Endothelial cell (in vitro differentiated cells): ENCODE measurements at regions not wholly inside any gene's neighbourhood (a gene's known extent, or its start where the extent isn't known, plus 50 kb on each side); places are given as distances from the start of the nearest gene placed in this dataset.

ENCODE experiments used
- DNase-seq: peaks from one replicate; pipeline ENCODE4 v3.0.0; 2021; ENCODE audit warnings: low spot score
- H3K27ac Mint-ChIP-seq: one replicate; pipeline ENCODE4 v1.8.0; 2021; ENCODE audit warnings: mixed read lengths, inconsistent platforms; ENCODE audit not compliant: unreplicated experiment
- H3K27me3 Mint-ChIP-seq: one replicate; pipeline ENCODE4 v1.8.0; 2021; ENCODE audit warnings: mild to moderate bottlenecking, moderate library complexity, mixed read lengths, inconsistent platforms; ENCODE audit not compliant: unreplicated experiment
- H3K36me3 Mint-ChIP-seq: one replicate; pipeline ENCODE4 v1.8.0; 2021; ENCODE audit warnings: mild to moderate bottlenecking, low read depth, mixed read lengths, inconsistent platforms; ENCODE audit not compliant: unreplicated experiment
- H3K4me1 Mint-ChIP-seq: one replicate; pipeline ENCODE4 v1.8.0; 2021; ENCODE audit warnings: mild to moderate bottlenecking, mixed read lengths, inconsistent platforms; ENCODE audit not compliant: unreplicated experiment
- H3K4me3 Mint-ChIP-seq: one replicate; pipeline ENCODE4 v1.8.0; 2021; ENCODE audit warnings: mild to moderate bottlenecking, mixed read lengths, inconsistent platforms; ENCODE audit not compliant: unreplicated experiment
- H3K9me3 Mint-ChIP-seq: one replicate; pipeline ENCODE4 v1.8.0; 2021; ENCODE audit warnings: mixed read lengths, inconsistent platforms; ENCODE audit not compliant: unreplicated experiment
- CTCF ChIP-seq: fragments of 200-600 bp; sonication (generic); IDR thresholded peaks from one replicate; pipeline ENCODE4 v1.5.0; 2021; ENCODE audit warnings: antibody characterized with exemption; ENCODE audit not compliant: unreplicated experiment

GRCh38 chr6:77373955-77374354, 89.3 kb downstream of the HTR1B start:
- no peaks in the 10 kb centered on the region for H3K4me1 Mint-ChIP-seq
- TF ChIP-seq CTCF: no peak
- DNase-seq: no peak
- H3K27me3 Mint-ChIP-seq: no peaks in the 10 kb centered on the region
- H3K36me3 Mint-ChIP-seq: no peaks in the 10 kb centered on the region
- H3K4me3 Mint-ChIP-seq: no peak overlapping the region
- no peak overlapping the region for H3K27ac Mint-ChIP-seq
- no peaks in the 10 kb centered on the region for H3K9me3 Mint-ChIP-seq

- no peak for TF ChIP-seq CTCF
- H3K4me1 Mint-ChIP-seq: no peaks in the 10 kb centered on the region
- no peaks in the 10 kb centered on the region for H3K9me3 Mint-ChIP-seq
- H3K36me3 Mint-ChIP-seq: no peaks in the 10 kb centered on the region
- H3K27ac Mint-ChIP-seq: no peak overlapping the region
- no peaks in the 10 kb centered on the region for H3K27me3 Mint-ChIP-seq
- no peak overlapping the region for H3K4me3 Mint-ChIP-seq
- no peak for DNase-seq
Observed at GRCh38 chr6:77371748-77372147, 91.5 kb downstream of the HTR1B start.

- TF ChIP-seq CTCF: no peak
- Mint-ChIP-seq H3K4me3 (peak overlapping the region; percentile 96), H3K9me3 (no peaks in the 10 kb centered on the region), H3K4me1 (no peaks in the 10 kb centered on the region), H3K27me3 (no peaks in the 10 kb centered on the region), H3K36me3 (no peaks in the 10 kb centered on the region), H3K27ac (peak overlapping the region; percentile 26)
- DNase-seq: peak; percentile 35
Observed at GRCh38 chr6:77368660-77369313, 94.5 kb downstream of the HTR1B start.

DNA sequence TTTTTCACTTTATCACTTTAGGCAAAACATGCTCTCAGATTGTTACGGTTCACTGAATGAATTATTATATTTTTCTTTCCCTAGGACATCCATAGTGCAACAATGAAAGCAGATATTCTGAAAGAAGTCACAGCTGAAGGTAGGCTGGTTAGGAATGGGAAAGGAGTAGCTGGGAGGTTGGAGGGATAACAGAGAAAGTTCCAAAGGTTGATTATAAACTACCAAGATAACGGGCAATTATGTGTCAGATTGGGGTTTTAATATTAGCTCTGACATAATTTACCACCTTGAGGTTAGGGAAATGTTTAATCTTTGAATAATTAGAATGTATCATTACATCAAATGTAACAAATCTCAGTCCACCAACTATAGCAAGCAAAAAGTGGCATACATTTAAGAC, 96.5 kb downstream of the HTR1B start:
- Mint-ChIP-seq H3K9me3 (no peaks in the 10 kb centered on the region), H3K27me3 (no peaks in the 10 kb centered on the region), H3K27ac (no peak overlapping the region), H3K36me3 (peaks cover 4% of the 10 kb centered on the region), H3K4me1 (no peaks in the 10 kb centered on the region), H3K4me3 (no peak overlapping the region)
- TF ChIP-seq CTCF: no peak
- DNase-seq: no peak

DNA sequence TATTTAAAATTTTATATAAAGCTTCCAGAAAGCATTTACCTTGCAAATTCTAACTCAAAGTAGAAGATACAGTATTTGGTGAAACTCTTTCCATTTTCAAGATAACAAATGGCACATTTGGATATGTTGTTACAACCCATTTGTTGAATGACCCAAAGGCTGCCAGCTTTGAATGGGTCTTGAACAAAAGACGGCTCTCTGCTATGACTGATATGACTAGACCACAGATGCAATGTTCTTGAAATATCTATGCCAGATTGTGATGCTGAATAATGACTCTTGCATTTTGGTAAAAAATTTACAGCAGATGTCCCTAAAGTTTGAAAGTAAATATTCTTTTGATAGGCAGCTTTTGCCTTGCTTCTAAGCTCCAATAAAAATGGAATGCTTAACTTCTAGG, 99.6 kb downstream of the HTR1B start:
- H3K27me3 Mint-ChIP-seq: no peaks in the 10 kb centered on the region
- H3K4me3 Mint-ChIP-seq: no peak overlapping the region
- no peaks in the 10 kb centered on the region for H3K4me1 Mint-ChIP-seq
- no peak for DNase-seq
- no peaks in the 10 kb centered on the region for H3K9me3 Mint-ChIP-seq
- no peak overlapping the region for H3K27ac Mint-ChIP-seq
- H3K36me3 Mint-ChIP-seq: peaks cover 4% of the 10 kb centered on the region
- no peak for TF ChIP-seq CTCF
